ENCODE measurements at regions not wholly inside any gene's neighbourhood (a gene's known extent, or its start where the extent isn't known, plus 50 kb on each side); places are given as distances from the start of the nearest gene placed in this dataset.

- TF ChIP-seq ZNF8 (CRISPR knock-in tag; IDR thresholded peaks at IDR 0.05) (no peak), SNAI2 (CRISPR knock-in tag; IDR thresholded peaks at IDR 0.05) (no peak), TOX (CRISPR knock-in tag; IDR thresholded peaks at IDR 0.05; ENCODE audit: borderline replicate concordance) (no peak), CREB5 (CRISPR knock-in tag; IDR thresholded peaks at IDR 0.05; ENCODE audit: low read depth) (no peak), GLIS3 (CRISPR knock-in tag; IDR thresholded peaks at IDR 0.05) (no peak), ZFP3 (CRISPR knock-in tag; IDR thresholded peaks at IDR 0.05) (no peak), CSDC2 (CRISPR knock-in tag; IDR thresholded peaks at IDR 0.05) (no peak), ESRRG (CRISPR knock-in tag; IDR thresholded peaks at IDR 0.05) (no peak), ARNTL (CRISPR knock-in tag; IDR thresholded peaks at IDR 0.05; ENCODE audit: borderline replicate concordance, low read depth) (no peak), TSHZ2 (CRISPR knock-in tag; IDR thresholded peaks at IDR 0.05) (no peak), ZNF70 (CRISPR knock-in tag; IDR thresholded peaks at IDR 0.05) (no peak), TCF4 (CRISPR knock-in tag; IDR thresholded peaks at IDR 0.05; ENCODE audit: borderline replicate concordance) (no peak)
- no peak for ATAC-seq
These were observed 122.3 kb upstream of the WWC1 start for GRCh38 chr5:168168978-168169698.

- no peak for ATAC-seq
- TF ChIP-seq ISL1 (CRISPR knock-in tag; IDR thresholded peaks at IDR 0.05), result no peak
- TF ChIP-seq ZFP30 (CRISPR knock-in tag; IDR thresholded peaks at IDR 0.05), result no peak
- no peak for TF ChIP-seq CSRNP3 (CRISPR knock-in tag; IDR thresholded peaks at IDR 0.05)
- TF ChIP-seq ZNF565 (CRISPR knock-in tag; conservative IDR thresholded peaks at IDR 0.05; ENCODE audit: low read depth), result no peak
- TF ChIP-seq SNAI2 (CRISPR knock-in tag; IDR thresholded peaks at IDR 0.05), result no peak
- no peak for TF ChIP-seq GLIS3 (CRISPR knock-in tag; IDR thresholded peaks at IDR 0.05)
- TF ChIP-seq TSHZ2 (CRISPR knock-in tag; IDR thresholded peaks at IDR 0.05), result no peak
- no peak for TF ChIP-seq ARNTL (CRISPR knock-in tag; IDR thresholded peaks at IDR 0.05; ENCODE audit: borderline replicate concordance, low read depth)
- no peak for TF ChIP-seq ZFP3 (CRISPR knock-in tag; IDR thresholded peaks at IDR 0.05)
- TF ChIP-seq ZNF70 (CRISPR knock-in tag; IDR thresholded peaks at IDR 0.05), result no peak
- TF ChIP-seq ZNF8 (CRISPR knock-in tag; IDR thresholded peaks at IDR 0.05), result no peak
- TF ChIP-seq CREB5 (CRISPR knock-in tag; IDR thresholded peaks at IDR 0.05; ENCODE audit: low read depth), result no peak
- TF ChIP-seq ZC3H10 (CRISPR knock-in tag; IDR thresholded peaks at IDR 0.05), result no peak
- TF ChIP-seq PPARA (CRISPR knock-in tag; IDR thresholded peaks at IDR 0.05; ENCODE audit: borderline replicate concordance), result no peak
- no peak for TF ChIP-seq PATZ1 (CRISPR knock-in tag; IDR thresholded peaks at IDR 0.05; ENCODE audit: borderline replicate concordance)
- no peak for TF ChIP-seq ESRRG (CRISPR knock-in tag; IDR thresholded peaks at IDR 0.05)
- TF ChIP-seq POU6F1 (CRISPR knock-in tag; IDR thresholded peaks at IDR 0.05; ENCODE audit: borderline replicate concordance, low read depth), result no peak
These were observed 121.7 kb upstream of the WWC1 start for GRCh38 chr5:168169791-168170190.

Measured in SK-N-SH treated with all-trans-retinoic acid at 6 μM for 48 hours (cell line).